H1 (cell line): ENCODE measurements at regions not wholly inside any gene's neighbourhood (a gene's known extent, or its start where the extent isn't known, plus 50 kb on each side); places are given as distances from the start of the nearest gene placed in this dataset.

ENCODE experiments used
- CTCF ChIA-PET: fragments of 300-600 bp; sonication (Branson Sonifier 250); formaldehyde crosslinking; loops from one replicate; lab custom pipeline; 2021; ENCODE audit not compliant: partially characterized antibody; lab: Charles Lee
- POLR2A ChIA-PET: fragments of 300-600 bp; sonication (Branson Sonifier 250); formaldehyde crosslinking; loops from one replicate; lab custom pipeline; 2021; ENCODE audit warnings: inconsistent platforms; ENCODE audit not compliant: partially characterized antibody; lab: Charles Lee
- DNase-seq, 2 experiments: peaks; one replicate each; pipeline versions ENCODE4 v3.0.0 to v3.0.0-alpha.2; 2010 to 2022; ENCODE audit warnings: low spot score in 2 of 2, low read depth in 1 of 2, mixed read lengths in 1 of 2
- FAIRE-seq: peaks from 2 replicates; lab custom pipeline; 2011; peaks lifted over from hg19 to GRCh38; lab: Jason Lieb, UNC
- H2AFZ ChIP-seq: 2 replicates; pipeline ENCODE4 v1.8.1; 2012; ENCODE audit warnings: low read length, inconsistent platforms
- H2AK5ac ChIP-seq: 2 replicates; pipeline ENCODE4 v1.6.1; 2013; ENCODE audit warnings: low read depth, low read length
- H2BK120ac ChIP-seq: replicated peaks from 2 replicates; pipeline ENCODE3; 2013; ENCODE audit warnings: low read depth, low read length, inconsistent platforms
- H2BK12ac ChIP-seq: 2 replicates; pipeline ENCODE4 v1.6.1; 2013; ENCODE audit warnings: low read depth, low read length
- H2BK15ac ChIP-seq: 2 replicates; pipeline ENCODE4 v1.6.1; 2013; ENCODE audit warnings: low read length
- H2BK20ac ChIP-seq: 2 replicates; pipeline ENCODE4 v1.6.1; 2013; ENCODE audit warnings: low read length
- H2BK5ac ChIP-seq: 2 replicates; pipeline ENCODE4 v1.6.1; 2013; ENCODE audit warnings: low read depth, low read length
- H3K14ac ChIP-seq: 2 replicates; pipeline ENCODE4 v1.6.1; 2013; ENCODE audit warnings: inconsistent platforms; ENCODE audit not compliant: insufficient read length
- H3K18ac ChIP-seq: 2 replicates; pipeline ENCODE4 v1.6.1; 2013; ENCODE audit warnings: low read length; ENCODE audit errors: extremely low read depth
- H3K23ac ChIP-seq: 2 replicates; pipeline ENCODE4 v1.6.1; 2013; ENCODE audit warnings: inconsistent platforms; ENCODE audit not compliant: insufficient read length
- H3K23me2 ChIP-seq: 2 replicates; pipeline ENCODE4 v1.6.1; 2013; ENCODE audit warnings: low read depth, low read length
- H3K27ac ChIP-seq: 2 replicates; pipeline ENCODE4 v1.6.1; 2011; ENCODE audit warnings: low read depth, low read length, inconsistent platforms
- H3K27me3 ChIP-seq, 4 experiments: replicated peaks in 1 of 4; 1 replicate in 1 of 4; 2 replicates in 3 of 4; pipeline versions ENCODE4 v1.6.1 to v1.8.1; 2011 to 2013; ENCODE audit warnings: low read length in 3 of 4, mild to moderate bottlenecking in 3 of 4, inconsistent platforms in 2 of 4, mixed read lengths in 2 of 4, moderate library complexity in 1 of 4; ENCODE audit not compliant: control insufficient read depth in 3 of 4, insufficient read depth in 3 of 4; ENCODE audit errors: extremely low read depth in 1 of 4
- H3K36me3 ChIP-seq, 4 experiments: 2 replicates each; pipeline versions ENCODE4 v1.6.1 to v1.8.1; 2011 to 2013; ENCODE audit warnings: mild to moderate bottlenecking in 4 of 4, low read length in 3 of 4, moderate library complexity in 2 of 4, control low read depth in 1 of 4, inconsistent platforms in 1 of 4; ENCODE audit not compliant: insufficient read depth in 4 of 4, control insufficient read depth in 2 of 4
- H3K4ac ChIP-seq: replicated peaks from 2 replicates; pipeline ENCODE3; 2013; ENCODE audit warnings: low read length, low read depth, mixed read lengths, inconsistent platforms; ENCODE audit not compliant: insufficient read length
- H3K4me1 ChIP-seq, 4 experiments: replicated peaks in 1 of 4; 1 replicate in 1 of 4; 2 replicates in 3 of 4; pipeline versions ENCODE4 v1.6.1 to v1.8.1; 2011 to 2013; ENCODE audit warnings: low read length in 3 of 4, inconsistent platforms in 2 of 4, mixed read lengths in 1 of 4; ENCODE audit not compliant: insufficient read depth in 4 of 4, control insufficient read depth in 3 of 4
- H3K4me2 ChIP-seq, 2 experiments: 2 replicates each; pipeline versions ENCODE4 v1.6.1 to v1.8.1; 2011 to 2013; ENCODE audit warnings: low read depth in 2 of 2, low read length in 2 of 2, control low read depth in 1 of 2, inconsistent platforms in 1 of 2, mild to moderate bottlenecking in 1 of 2; ENCODE audit not compliant: insufficient read depth in 1 of 2
- H3K4me3 ChIP-seq, 4 experiments: fragments of 200-600, 300-600 bp in 1 of 4; sonication (generic), shearing (Covaris generic), sonication (Bioruptor Twin) in 1 of 4; 2 replicates each; pipeline versions ENCODE4 v1.5.1 to v1.8.1; 2011 to 2016; ENCODE audit warnings: low read length in 4 of 4, low read depth in 3 of 4, control low read depth in 2 of 4, inconsistent platforms in 2 of 4, mild to moderate bottlenecking in 2 of 4, mixed read lengths in 1 of 4, moderate library complexity in 1 of 4; ENCODE audit not compliant: insufficient read depth in 2 of 4; ENCODE audit errors: extremely low read depth in 1 of 4
- H3K56ac ChIP-seq: replicated peaks from 2 replicates; pipeline ENCODE3; 2013; ENCODE audit warnings: low read depth, mild to moderate bottlenecking, mixed read lengths, low read length, inconsistent platforms; ENCODE audit not compliant: insufficient read length
- H3K79me1 ChIP-seq: 2 replicates; pipeline ENCODE4 v1.6.1; 2013; ENCODE audit warnings: low read depth, low read length, control low read depth
- H3K79me2 ChIP-seq, 2 experiments: 2 replicates each; pipeline versions ENCODE4 v1.6.1 to v1.8.1; 2012 to 2013; ENCODE audit warnings: low read length in 2 of 2, mild to moderate bottlenecking in 2 of 2, inconsistent platforms in 1 of 2; ENCODE audit not compliant: insufficient read depth in 2 of 2, control insufficient read depth in 1 of 2
- H3K9ac ChIP-seq, 4 experiments: replicated peaks in 1 of 4; 1 replicate in 1 of 4; 2 replicates in 3 of 4; pipeline versions ENCODE4 v1.6.1 to v1.8.1; 2011 to 2013; ENCODE audit warnings: low read depth in 3 of 4, low read length in 3 of 4, control low read depth in 2 of 4, mild to moderate bottlenecking in 2 of 4, moderate library complexity in 2 of 4, inconsistent platforms in 1 of 4; ENCODE audit errors: extremely low read depth in 1 of 4
- H3K9me3 ChIP-seq, 2 experiments: 2 replicates each; pipeline versions ENCODE4 v1.6.1 to v1.8.1; 2012 to 2013; ENCODE audit warnings: mild to moderate bottlenecking in 2 of 2, moderate library complexity in 2 of 2, control low read depth in 1 of 2, inconsistent platforms in 1 of 2, low read depth in 1 of 2, low read length in 1 of 2, mixed read lengths in 1 of 2; ENCODE audit not compliant: insufficient read depth in 2 of 2
- H4K20me1 ChIP-seq, 2 experiments: replicated peaks in 1 of 2; 2 replicates each; pipeline versions ENCODE3 to v1.8.1; 2011 to 2013; ENCODE audit warnings: inconsistent platforms in 2 of 2, low read length in 2 of 2, mild to moderate bottlenecking in 1 of 2; ENCODE audit not compliant: insufficient read depth in 2 of 2, control insufficient read depth in 1 of 2
- H4K5ac ChIP-seq: 2 replicates; pipeline ENCODE4 v1.6.1; 2013; ENCODE audit warnings: low read length, low read depth, mixed read lengths, inconsistent platforms; ENCODE audit not compliant: insufficient read length
- H4K8ac ChIP-seq: 2 replicates; pipeline ENCODE4 v1.8.0; 2013; ENCODE audit warnings: mild to moderate bottlenecking, moderate library complexity, low read length, inconsistent platforms; ENCODE audit not compliant: insufficient read depth; ENCODE audit errors: extremely low read depth
- H4K91ac ChIP-seq: replicated peaks from 2 replicates; pipeline ENCODE3; 2013; ENCODE audit warnings: low read length, mixed read lengths, inconsistent platforms; ENCODE audit not compliant: insufficient read length
- CHD2 ChIP-seq: IDR thresholded peaks from 2 replicates; pipeline ENCODE4 v1.6.1; 2012; ENCODE audit warnings: low read length, improper control_type of control experiment
- EZH2 ChIP-seq: fragments of 200-600 bp; sonication (generic); IDR thresholded peaks from 2 replicates; pipeline ENCODE4 v1.7.1; 2012; ENCODE audit warnings: low read depth, mild to moderate bottlenecking, moderate library complexity, low read length, inconsistent platforms; ENCODE audit not compliant: severe bottlenecking
- FOSL1 ChIP-seq: IDR thresholded peaks from 2 replicates; pipeline ENCODE4 v1.6.1; 2011; ENCODE audit warnings: mild to moderate bottlenecking, low read depth, low read length, moderate library complexity; ENCODE audit not compliant: insufficient read depth
- KDM1A ChIP-seq: fragments of 200-600, 300-600 bp; sonication (generic); IDR thresholded peaks from 2 replicates; pipeline ENCODE4 v1.7.1; 2016; ENCODE audit warnings: mild to moderate bottlenecking, low read length, borderline replicate concordance
- KDM4A ChIP-seq: IDR thresholded peaks from one replicate; pipeline ENCODE4 v1.7.1; 2012; ENCODE audit warnings: low read depth, mild to moderate bottlenecking, moderate library complexity, low read length, inconsistent platforms; ENCODE audit not compliant: severe bottlenecking
- MAFK ChIP-seq: IDR thresholded peaks from 2 replicates; pipeline ENCODE4 v1.6.1; 2012; ENCODE audit warnings: low read depth, mild to moderate bottlenecking, improper control_type of control experiment, low read length
- PHF8 ChIP-seq: fragments of 200-600 bp; sonication (generic); conservative IDR thresholded peaks from 2 replicates; pipeline ENCODE4 v1.7.1; 2012; ENCODE audit warnings: low read depth, mild to moderate bottlenecking, inconsistent platforms, low read length, moderate library complexity
- POLR2A ChIP-seq, 2 experiments: IDR thresholded peaks; 1 replicate in 1 of 2; 2 replicates in 1 of 2; pipeline ENCODE4 v1.6.1; 2011; ENCODE audit warnings: low read depth in 2 of 2, low read length in 2 of 2, mild to moderate bottlenecking in 2 of 2; ENCODE audit errors: control extremely low read depth in 1 of 2
- SIN3A ChIP-seq, 2 experiments: IDR thresholded peaks in 1 of 2; conservative IDR thresholded peaks in 1 of 2; 2 replicates each; pipeline ENCODE4 v1.6.1; 2011 to 2012; ENCODE audit warnings: low read length in 2 of 2, improper control_type of control experiment in 1 of 2, low read depth in 1 of 2, mild to moderate bottlenecking in 1 of 2
- SIRT6 ChIP-seq: IDR thresholded peaks from one replicate; pipeline ENCODE4 v1.7.1; 2012; ENCODE audit warnings: low read length, inconsistent platforms
- SIX5 ChIP-seq: IDR thresholded peaks from 2 replicates; pipeline ENCODE4 v1.6.1; 2011; ENCODE audit warnings: mild to moderate bottlenecking, low read depth, low read length
- YY1 ChIP-seq: IDR thresholded peaks from 2 replicates; pipeline ENCODE4 v1.6.1; 2011; ENCODE audit warnings: low read depth, mild to moderate bottlenecking, low read length
- WGBS, 2 experiments: shearing (Covaris generic) in 1 of 2; methylation state at CpG; one replicate each; pipeline versions ENCODE4 v1.1.6 to v1.1.7; 2013 to 2015; ENCODE audit warnings: low lambda C conversion rate in 2 of 2, mixed read lengths in 2 of 2, inconsistent platforms in 1 of 2, low coverage in 1 of 2, missing lambda C conversion rate in 1 of 2; ENCODE audit not compliant: insufficient replicate concordance in 2 of 2, insufficient coverage in 1 of 2, insufficient read length in 1 of 2; ENCODE audit errors: extremely low coverage in 1 of 2, missing lambda C conversion rate in 1 of 2; 5-methylcytosine and 5-hydroxymethylcytosine counted together
- TF ChIP-seq, protein P1 (sequence below): IDR thresholded peaks from 2 replicates; pipeline ENCODE4 v1.6.1; 2011; ENCODE audit warnings: low read depth, mild to moderate bottlenecking, low read length; ENCODE audit not compliant: insufficient read depth
- TF ChIP-seq, protein P2 (sequence below): IDR thresholded peaks from 2 replicates; pipeline ENCODE4 v1.6.1; 2011; ENCODE audit warnings: low read length, improper control_type of control experiment

DNA sequence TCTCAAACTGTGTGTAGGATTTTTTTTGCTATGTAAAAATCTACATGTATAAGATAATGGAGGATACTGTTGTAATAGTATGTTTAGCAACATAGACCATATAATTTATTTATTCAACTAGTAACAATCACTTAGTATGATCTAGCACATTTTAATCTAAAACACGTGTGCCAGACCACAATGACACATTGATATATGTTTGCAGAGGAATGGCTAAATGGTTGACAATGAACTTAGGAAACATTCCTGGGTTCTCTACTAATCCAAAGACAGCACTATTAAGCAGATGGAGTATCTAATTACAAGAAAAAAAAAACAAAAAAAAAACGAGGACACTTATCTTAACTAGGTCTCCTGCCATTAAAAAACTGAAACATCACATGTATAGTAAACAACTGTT lies 261.7 kb upstream of the PAPPA start:
- FAIRE-seq (no peak), DNase-seq (no peak)
- H4K91ac ChIP-seq, result no peak overlapping the region
- H3K9me3 ChIP-seq, result no peaks in the 10 kb centered on the region
- H3K79me1 ChIP-seq, result no peaks in the 10 kb centered on the region
- no peak overlapping the region for H3K4me3 ChIP-seq
- no peak overlapping the region for H2BK20ac ChIP-seq
- no peaks in the 10 kb centered on the region for H3K27me3 ChIP-seq
- H3K9ac ChIP-seq, result no peak overlapping the region
- CTCF ChIA-PET, result interaction anchor here (1.0 to 1.7 kb wide), 3 partner anchors 9 to 258 kb away, joined by 3 to 5 read pairs (median 4); no protein-coding TSS in a partner anchor
- TF ChIP-seq SIX5 (no peak), FOSL1 (no peak), PHF8 (no peak), KDM4A (no peak), SIN3A (conservative IDR thresholded peaks at IDR 0.05 in 1 of 2, IDR thresholded peaks at IDR 0.05 in 1 of 2; ENCODE audit: low read depth in 1 of 2, low read length in 2 of 2) (no peak), EZH2 (no peak), YY1 (no peak), CHD2 (no peak), MAFK (no peak), KDM1A (no peak), POLR2A (IDR thresholded peaks at IDR 0.05; ENCODE audit: control extremely low read depth in 1 of 2, low read depth in 2 of 2, low read length in 2 of 2) (no peak), SIRT6 (no peak)
- TF ChIP-seq, protein P1, sequence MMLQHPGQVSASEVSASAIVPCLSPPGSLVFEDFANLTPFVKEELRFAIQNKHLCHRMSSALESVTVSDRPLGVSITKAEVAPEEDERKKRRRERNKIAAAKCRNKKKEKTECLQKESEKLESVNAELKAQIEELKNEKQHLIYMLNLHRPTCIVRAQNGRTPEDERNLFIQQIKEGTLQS, result no peak
- TF ChIP-seq, protein P2, sequence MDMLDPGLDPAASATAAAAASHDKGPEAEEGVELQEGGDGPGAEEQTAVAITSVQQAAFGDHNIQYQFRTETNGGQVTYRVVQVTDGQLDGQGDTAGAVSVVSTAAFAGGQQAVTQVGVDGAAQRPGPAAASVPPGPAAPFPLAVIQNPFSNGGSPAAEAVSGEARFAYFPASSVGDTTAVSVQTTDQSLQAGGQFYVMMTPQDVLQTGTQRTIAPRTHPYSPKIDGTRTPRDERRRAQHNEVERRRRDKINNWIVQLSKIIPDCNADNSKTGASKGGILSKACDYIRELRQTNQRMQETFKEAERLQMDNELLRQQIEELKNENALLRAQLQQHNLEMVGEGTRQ, result no peak
- TF ChIP-seq, all 59 proteins: peak for 0
- Histone ChIP-seq H2AFZ (no peak overlapping the region), H4K20me1 (no peaks in the 10 kb centered on the region), H2BK120ac (no peak overlapping the region), H3K18ac (no peak overlapping the region), H2BK12ac (no peak overlapping the region), H3K14ac (no peak overlapping the region), H3K23me2 (no peaks in the 10 kb centered on the region), H2BK5ac (no peak overlapping the region), H3K27ac (no peak overlapping the region), H3K79me2 (no peaks in the 10 kb centered on the region), H4K5ac (no peak overlapping the region), H2AK5ac (no peak overlapping the region), H2BK15ac (no peak overlapping the region), H3K56ac (no peak overlapping the region), H3K23ac (no peak overlapping the region), H4K8ac (no peak overlapping the region), H3K36me3 (no peaks in the 10 kb centered on the region), H3K4ac (no peak overlapping the region), H3K4me1 (no peaks in the 10 kb centered on the region), H3K4me2 (no peak overlapping the region)
- POLR2A ChIA-PET, result no interaction called here
- WGBS, 2 experiments, result 78% methylated on average over 2 of the region's 2 CpGs; no CpG with 5 or more reads in 1 of the 2 experiments
